Heart left ventricle (tissue), 16 donors: ENCODE measurements at regions not wholly inside any gene's neighbourhood (a gene's known extent, or its start where the extent isn't known, plus 50 kb on each side); places are given as distances from the start of the nearest gene placed in this dataset.

Experiments
- ATAC-seq, 4 donors: fragments of 200-7000 bp; cut with Tn5 transposase; one replicate each; pipeline ENCODE4 v1.9.1; 2020 to 2022; ENCODE audit warnings: moderate library complexity in 4 of 4, mild to moderate bottlenecking in 3 of 4, moderate number of reproducible peaks in 1 of 4
- DNase-seq, 5 donors: peaks; one replicate each; pipeline ENCODE4 v3.0.0-alpha.2; 2020
- H3K27ac ChIP-seq, 12 donors: fragments of 200-600 bp; sonication (generic) in 4 of 12; one replicate each; pipeline versions ENCODE4 v1.5.0 to v1.8.0; 2016 to 2022; ENCODE audit warnings: mild to moderate bottlenecking in 2 of 12
- H3K27me3 ChIP-seq, 9 donors: fragments of 200-600 bp; sonication (generic) in 2 of 9; one replicate each; pipeline versions ENCODE4 v1.5.1 to v1.8.0; 2016 to 2022; ENCODE audit warnings: mild to moderate bottlenecking in 3 of 9
- H3K36me3 ChIP-seq, 9 donors: fragments of 200-600 bp; sonication (generic) in 2 of 9; one replicate each; pipeline versions ENCODE4 v1.5.0 to v1.8.0; 2018 to 2022; ENCODE audit warnings: mild to moderate bottlenecking in 2 of 9
- H3K4me1 ChIP-seq, 12 donors: fragments of 200-600 bp; sonication (generic) in 4 of 12; one replicate each; pipeline versions ENCODE4 v1.5.0 to v1.8.0; 2016 to 2022; ENCODE audit warnings: mild to moderate bottlenecking in 3 of 12
- H3K4me3 ChIP-seq, 12 donors: fragments of 200-600 bp; sonication (generic) in 4 of 12; one replicate each; pipeline versions ENCODE4 v1.5.0 to v1.8.0; 2017 to 2022; ENCODE audit warnings: mild to moderate bottlenecking in 9 of 12, moderate library complexity in 4 of 12
- H3K9me3 ChIP-seq, 12 donors: fragments of 200-600 bp; sonication (generic) in 4 of 12; one replicate each; pipeline versions ENCODE4 v1.5.0 to v1.8.0; 2016 to 2022; ENCODE audit warnings: mild to moderate bottlenecking in 1 of 12
- POLR2A ChIP-seq, 2 donors: fragments of 450-650 bp; IDR thresholded peaks; one replicate each; pipeline ENCODE4 v1.6.1; 2017; ENCODE audit warnings: antibody characterized with exemption in 2 of 2, mild to moderate bottlenecking in 2 of 2, moderate library complexity in 2 of 2
- WGBS, 4 donors: extraction: QIAGEN DNeasy Blood & Tissue Kit in 2 of 4; methylation state at CpG; one replicate each; pipeline versions ENCODE4 v1.1.5 to v1.1.7; 2013 to 2018; 5-methylcytosine and 5-hydroxymethylcytosine counted together
- intact Hi-C, 10 donors: fragments of 100-400 bp; cut with DNase I; formaldehyde crosslinking; loops; one replicate each; pipeline versions ENCODE4 v1.11.1 to v1.14.2; 2022
- TF ChIP-seq, protein P1 (sequence below), 12 donors: fragments of 200-600 bp; sonication (generic) in 4 of 12; IDR thresholded peaks; one replicate each; pipeline versions ENCODE4 v1.5.0 to v1.8.0; 2018 to 2022; ENCODE audit warnings: antibody characterized with exemption in 12 of 12, mild to moderate bottlenecking in 5 of 12
- donor health status: ischemic (EF 13 %, LVEDD 7.1; RV severe dilation, severe dysfunction).
- donor health status: healthy with polysubstance abuse.
- donor health status: DM: no; HTN: yes; CAD: no.
- donor health status: DM: no; HTN: no; CAD: no.
- donor health status: ischemic (EF 25% LVEDD 6.9; RV normal size, moderate dysfunction).
- donor health status: ischemic (EF 25% LVEDD 5.7; RV mildly dilated, moderate dysfunction).
- donor health status: healthy.
- donor health status: DM: yes; HTN: yes; CAD: no.
- donor health status: ischemic (EF 35%, LVEDD 5.7; RV mildly dilated, moderate dysfunction).
- donor health status: nonischemic (EF 11% LVEDD 7.7; RV severe dilation, severe dysfunction).
- donor health status: DM: yes; HTN: yes; CAD: no.
- donor health status: PGD.
- donor health status: ischemic (EF 29% LVEDD 5.4; RV normal size, mild dysfunction).
- donor health status: nonischemic (EF 23%, LVEDD 6.1; RV moderate dilation, normal function).

GRCh38 chr16:13858873-13859580 is 60.9 kb upstream of the ERCC4 start:
- intact Hi-C loops, result no loop called here
- Histone ChIP-seq H3K4me3 (no peak overlapping the region), H3K9me3 (peaks cover 0 to 7% (median 0%) of the 10 kb centered on the region in 12 donors), H3K27me3 (peaks cover 0 to 13% (median 0%) of the 10 kb centered on the region in 9 donors), H3K36me3 (no peaks in the 10 kb centered on the region), H3K4me1 (no peaks in the 10 kb centered on the region), H3K27ac (no peak overlapping the region)
- DNase-seq (no peak), ATAC-seq (no peak)
- TF ChIP-seq, protein P1, sequence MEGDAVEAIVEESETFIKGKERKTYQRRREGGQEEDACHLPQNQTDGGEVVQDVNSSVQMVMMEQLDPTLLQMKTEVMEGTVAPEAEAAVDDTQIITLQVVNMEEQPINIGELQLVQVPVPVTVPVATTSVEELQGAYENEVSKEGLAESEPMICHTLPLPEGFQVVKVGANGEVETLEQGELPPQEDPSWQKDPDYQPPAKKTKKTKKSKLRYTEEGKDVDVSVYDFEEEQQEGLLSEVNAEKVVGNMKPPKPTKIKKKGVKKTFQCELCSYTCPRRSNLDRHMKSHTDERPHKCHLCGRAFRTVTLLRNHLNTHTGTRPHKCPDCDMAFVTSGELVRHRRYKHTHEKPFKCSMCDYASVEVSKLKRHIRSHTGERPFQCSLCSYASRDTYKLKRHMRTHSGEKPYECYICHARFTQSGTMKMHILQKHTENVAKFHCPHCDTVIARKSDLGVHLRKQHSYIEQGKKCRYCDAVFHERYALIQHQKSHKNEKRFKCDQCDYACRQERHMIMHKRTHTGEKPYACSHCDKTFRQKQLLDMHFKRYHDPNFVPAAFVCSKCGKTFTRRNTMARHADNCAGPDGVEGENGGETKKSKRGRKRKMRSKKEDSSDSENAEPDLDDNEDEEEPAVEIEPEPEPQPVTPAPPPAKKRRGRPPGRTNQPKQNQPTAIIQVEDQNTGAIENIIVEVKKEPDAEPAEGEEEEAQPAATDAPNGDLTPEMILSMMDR (IDR thresholded peaks at IDR 0.05), result no peak
- no peak for TF ChIP-seq POLR2A (IDR thresholded peaks at IDR 0.05)
- 69 to 80% (median 78%) methylated on average over 9 of the region's 9 CpGs for WGBS, 4 donors

DNA sequence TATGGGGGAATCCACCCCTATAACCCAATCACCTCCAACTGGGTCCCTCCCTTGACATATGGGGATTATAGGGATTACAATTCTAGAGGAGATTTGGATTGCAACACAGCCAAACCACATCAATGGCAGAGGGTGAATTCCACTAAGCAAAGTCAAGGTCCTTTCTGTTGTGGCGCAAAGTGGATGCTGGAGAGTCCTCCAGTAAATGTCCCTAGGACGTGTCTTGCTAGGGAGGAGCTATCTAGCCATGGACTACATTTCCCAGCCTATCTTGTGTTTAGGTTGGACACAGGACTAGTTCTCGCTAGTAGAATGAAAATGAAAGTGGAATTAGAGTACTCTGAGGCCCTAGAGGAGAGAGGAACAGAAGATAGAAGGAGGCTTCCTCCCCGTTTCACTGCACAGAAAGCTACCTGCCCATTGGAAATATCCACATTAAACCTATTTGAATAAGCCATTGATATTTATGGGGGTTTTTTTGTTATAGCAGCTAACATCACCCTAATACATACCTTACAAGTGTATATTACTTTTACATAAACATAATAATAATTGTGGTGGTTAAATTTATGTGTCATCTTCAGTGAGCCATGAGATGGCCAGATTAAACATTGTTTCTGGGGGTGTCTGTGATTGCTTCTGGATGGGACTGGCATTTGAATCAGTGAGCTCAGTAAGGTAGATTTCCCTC is 56.7 kb upstream of the ERCC4 start:
- Histone ChIP-seq H3K4me1 (no peaks in the 10 kb centered on the region), H3K27me3 (peaks cover 0 to 8% (median 0%) of the 10 kb centered on the region in 9 donors), H3K4me3 (no peak overlapping the region), H3K36me3 (no peaks in the 10 kb centered on the region), H3K27ac (no peak overlapping the region), H3K9me3 (peaks cover 0 to 7% (median 0%) of the 10 kb centered on the region in 12 donors)
- WGBS, 4 donors, result 70 to 83% (median 80%) methylated on average over 4 of the region's 4 CpGs
- TF ChIP-seq POLR2A (IDR thresholded peaks at IDR 0.05), result no peak
- TF ChIP-seq, protein P1 (IDR thresholded peaks at IDR 0.05), result no peak
- intact Hi-C loops, result loop anchor here in 1 of 10 donors (10.0 kb wide), 1 partner anchor 118 kb away; no protein-coding TSS in a partner anchor
- DNase-seq, result no peak
- ATAC-seq, result no peak

DNA sequence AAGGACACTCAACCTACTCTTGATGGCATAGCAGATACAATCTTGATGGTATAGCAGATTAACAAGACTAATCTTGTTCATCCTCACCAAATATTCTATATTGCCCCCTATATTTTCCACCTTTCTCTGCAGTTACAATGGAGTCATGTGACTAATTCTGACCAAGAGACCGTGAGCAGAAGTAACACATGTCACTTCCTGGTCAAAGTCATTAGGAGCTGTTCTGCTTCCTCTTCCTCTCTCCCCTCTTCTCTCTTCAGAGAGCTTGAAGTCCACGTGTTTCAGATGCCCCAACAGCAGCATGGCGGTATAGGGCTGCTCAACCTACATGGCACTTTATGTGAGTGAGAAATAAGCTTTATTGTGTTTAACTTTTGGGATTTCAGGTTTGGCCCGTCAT is 55.3 kb upstream of the ERCC4 start:
- intact Hi-C loops, result loop anchor here in 4 of 10 donors (5.0 to 10.0 kb wide), 4 partner anchors 48 to 127 kb away; no protein-coding TSS in a partner anchor
- Histone ChIP-seq H3K36me3 (no peaks in the 10 kb centered on the region), H3K4me1 (no peaks in the 10 kb centered on the region), H3K27ac (no peak overlapping the region), H3K4me3 (no peak overlapping the region), H3K27me3 (peaks cover 0 to 8% (median 0%) of the 10 kb centered on the region in 9 donors), H3K9me3 (peaks cover 0 to 12% (median 0%) of the 10 kb centered on the region in 12 donors)
- ATAC-seq (no peak), DNase-seq (no peak)
- TF ChIP-seq, protein P1 (IDR thresholded peaks at IDR 0.05), result no peak
- TF ChIP-seq POLR2A (IDR thresholded peaks at IDR 0.05), result no peak
- WGBS, 4 donors, result 65 to 73% (median 69%) methylated on average over 4 of the region's 4 CpGs

DNA sequence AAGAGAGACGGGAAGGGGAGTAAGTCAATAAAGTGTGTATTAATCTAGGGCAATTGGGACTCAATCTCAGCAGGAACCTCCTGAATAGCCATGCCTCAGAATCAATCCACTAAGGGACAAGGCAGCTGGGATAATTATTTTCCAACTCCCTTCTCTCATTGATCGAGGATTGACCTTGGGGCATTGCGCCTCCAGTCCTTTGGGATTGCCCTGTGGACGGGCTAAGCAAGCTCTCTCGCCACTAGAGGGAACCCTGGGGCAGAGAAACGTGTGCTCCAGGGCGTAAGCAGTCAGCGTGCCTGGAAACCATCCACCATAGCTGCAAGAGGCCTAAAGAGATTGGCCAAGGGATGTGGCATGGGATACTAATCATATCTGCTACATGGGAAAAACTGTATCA is 53.9 kb upstream of the ERCC4 start:
- intact Hi-C loops, result loop anchor here in 8 of 10 donors (1.0 to 10.0 kb wide), 6 partner anchors 46 to 129 kb away; no protein-coding TSS in a partner anchor
- TF ChIP-seq, protein P1 (IDR thresholded peaks at IDR 0.05), result peak; percentile 37 to 77 (median 65)
- TF ChIP-seq POLR2A (IDR thresholded peaks at IDR 0.05), result no peak
- WGBS, 4 donors, result 15 to 21% (median 18%) methylated on average over 8 of the region's 8 CpGs
- ATAC-seq (peak; percentile 64 to 95 (median 94)), DNase-seq (peak; percentile 69 to 83 (median 73))
- H3K4me1 ChIP-seq, result no peaks in the 10 kb centered on the region
- no peak overlapping the region for H3K4me3 ChIP-seq
- peaks cover 0 to 8% (median 0%) of the 10 kb centered on the region in 9 donors for H3K27me3 ChIP-seq
- no peaks in the 10 kb centered on the region for H3K36me3 ChIP-seq
- peaks cover 0 to 12% (median 0%) of the 10 kb centered on the region in 12 donors for H3K9me3 ChIP-seq
- H3K27ac ChIP-seq, result no peak overlapping the region
